GM19324 (cell line): ENCODE measurements at regions not wholly inside any gene's neighbourhood (a gene's known extent, or its start where the extent isn't known, plus 50 kb on each side); places are given as distances from the start of the nearest gene placed in this dataset.

Experiments used
- ATAC-seq: cut with Tn5 transposase; IDR thresholded peaks from one replicate; pipeline ENCODE4 v1.9.1; 2021; ENCODE audit warnings: mild to moderate bottlenecking, moderate library complexity; ENCODE audit not compliant: unreplicated experiment, low FRiP score

GRCh38 chr3:31002730-31003129 lies 108.3 kb upstream of the GADL1 start:
- ATAC-seq = no peak

- ATAC-seq = peak; percentile 64
Measured at GRCh38 chr3:31004025-31004678, 109.7 kb upstream of the GADL1 start.

GRCh38 chr3:31008994-31009393 lies 114.5 kb upstream of the GADL1 start:
- ATAC-seq = no peak

- no peak for ATAC-seq
Measured at GRCh38 chr3:31009881-31010280, 115.4 kb upstream of the GADL1 start.

- ATAC-seq = no peak
Measured at GRCh38 chr3:31010491-31010890, 116.0 kb upstream of the GADL1 start.

GRCh38 chr3:31011380-31011779 lies 116.9 kb upstream of the GADL1 start:
- ATAC-seq = no peak

GRCh38 chr3:31013090-31013489 lies 118.6 kb upstream of the GADL1 start:
- no peak for ATAC-seq

GRCh38 chr3:31013843-31014242 lies 119.4 kb upstream of the GADL1 start:
- no peak for ATAC-seq

GRCh38 chr3:31014317-31015040 lies 120.0 kb upstream of the GADL1 start:
- no peak for ATAC-seq

GRCh38 chr3:31016196-31016595 lies 121.7 kb upstream of the GADL1 start:
- no peak for ATAC-seq

GRCh38 chr3:31022716-31023115 lies 128.3 kb upstream of the GADL1 start:
- no peak for ATAC-seq

- ATAC-seq = no peak
Measured at GRCh38 chr3:31025541-31025940, 131.1 kb upstream of the GADL1 start.

GRCh38 chr3:31027191-31027761 lies 132.8 kb upstream of the GADL1 start:
- ATAC-seq = no peak

- ATAC-seq = no peak
Measured at GRCh38 chr3:31027914-31028313, 133.5 kb upstream of the GADL1 start.

GRCh38 chr3:31028766-31029165 lies 134.3 kb upstream of the GADL1 start:
- ATAC-seq = no peak

GRCh38 chr3:31029706-31030105 lies 135.2 kb upstream of the GADL1 start:
- no peak for ATAC-seq

- ATAC-seq = no peak
Measured at GRCh38 chr3:31035681-31036080, 141.2 kb upstream of the GADL1 start.

GRCh38 chr3:31038086-31038739 lies 143.8 kb upstream of the GADL1 start:
- no peak for ATAC-seq

- no peak for ATAC-seq
Measured at GRCh38 chr3:31039145-31039544, 144.7 kb upstream of the GADL1 start.

- ATAC-seq = no peak
Measured at GRCh38 chr3:31041161-31041978, 146.9 kb upstream of the GADL1 start.
